ENCODE measurements at regions not wholly inside any gene's neighbourhood (a gene's known extent, or its start where the extent isn't known, plus 50 kb on each side); places are given as distances from the start of the nearest gene placed in this dataset.

GRCh38 chr7:113710310-113711096 is 208.3 kb downstream of the PPP1R3A start:
- TF ChIP-seq FOXK2 (IDR thresholded peaks at IDR 0.05) = no peak
- ChIA-PET POLR2A (no interaction called here), CTCF (interaction anchor here (0.5 to 1.1 kb wide), 4 partner anchors 11 to 520 kb away, joined by 3 to 5 read pairs (median 4); no protein-coding TSS in a partner anchor)
- DNase-seq (ENCODE audit: extremely low spot score) = peak; percentile 64

- ChIA-PET POLR2A (no interaction called here), CTCF (no interaction called here)
- no peak for TF ChIP-seq HDGF (IDR thresholded peaks at IDR 0.05; ENCODE audit: borderline replicate concordance)
- TF ChIP-seq TARDBP (IDR thresholded peaks at IDR 0.05) = no peak
- no peak for TF ChIP-seq PKNOX1 (IDR thresholded peaks at IDR 0.05)
- TF ChIP-seq L3MBTL2 (conservative IDR thresholded peaks at IDR 0.05) = no peak
- no peak for TF ChIP-seq SP1 (IDR thresholded peaks at IDR 0.05)
- TF ChIP-seq SUZ12 (IDR thresholded peaks at IDR 0.05) = no peak
- no peak for TF ChIP-seq FOXA1 (IDR thresholded peaks at IDR 0.05)
- no peak for TF ChIP-seq ARNT (IDR thresholded peaks at IDR 0.05)
- no peak for TF ChIP-seq LEF1 (IDR thresholded peaks at IDR 0.05; ENCODE audit: borderline replicate concordance)
- no peak for TF ChIP-seq ZNF384 (IDR thresholded peaks at IDR 0.05)
- TF ChIP-seq CTBP1 (IDR thresholded peaks at IDR 0.05; ENCODE audit: borderline replicate concordance) = no peak
- no peak for TF ChIP-seq ELF4 (IDR thresholded peaks at IDR 0.05)
- TF ChIP-seq NFRKB (IDR thresholded peaks at IDR 0.05) = no peak
- no peak for TF ChIP-seq FOXK2 (IDR thresholded peaks at IDR 0.05)
- no peak for TF ChIP-seq FOXM1 (IDR thresholded peaks at IDR 0.05; ENCODE audit: borderline replicate concordance)
- TF ChIP-seq BHLHE40 (IDR thresholded peaks at IDR 0.05; ENCODE audit: borderline replicate concordance) = no peak
- no peak for DNase-seq (ENCODE audit: extremely low spot score)
Measured at GRCh38 chr7:113705439-113705838, 213.4 kb downstream of the PPP1R3A start.

- no peak for TF ChIP-seq ZNF384 (IDR thresholded peaks at IDR 0.05)
- no peak for TF ChIP-seq FOXM1 (IDR thresholded peaks at IDR 0.05; ENCODE audit: borderline replicate concordance)
- TF ChIP-seq SP1 (IDR thresholded peaks at IDR 0.05) = no peak
- TF ChIP-seq ELF4 (IDR thresholded peaks at IDR 0.05) = no peak
- no peak for TF ChIP-seq ARNT (IDR thresholded peaks at IDR 0.05)
- TF ChIP-seq LEF1 (IDR thresholded peaks at IDR 0.05; ENCODE audit: borderline replicate concordance) = no peak
- no peak for TF ChIP-seq SUZ12 (IDR thresholded peaks at IDR 0.05)
- no peak for TF ChIP-seq TARDBP (IDR thresholded peaks at IDR 0.05)
- TF ChIP-seq CTBP1 (IDR thresholded peaks at IDR 0.05; ENCODE audit: borderline replicate concordance) = no peak
- TF ChIP-seq FOXK2 (IDR thresholded peaks at IDR 0.05) = no peak
- no peak for TF ChIP-seq L3MBTL2 (conservative IDR thresholded peaks at IDR 0.05)
- TF ChIP-seq PKNOX1 (IDR thresholded peaks at IDR 0.05) = no peak
- TF ChIP-seq BHLHE40 (IDR thresholded peaks at IDR 0.05; ENCODE audit: borderline replicate concordance) = no peak
- no peak for TF ChIP-seq HDGF (IDR thresholded peaks at IDR 0.05; ENCODE audit: borderline replicate concordance)
- no peak for TF ChIP-seq FOXA1 (IDR thresholded peaks at IDR 0.05)
- ChIA-PET POLR2A (no interaction called here), CTCF (interaction anchor here (0.6 to 1.6 kb wide), 4 partner anchors 10 to 263 kb away, joined by 3 to 5 read pairs (median 4); no protein-coding TSS in a partner anchor)
- peak; percentile 17 for DNase-seq (ENCODE audit: extremely low spot score)
Measured at GRCh38 chr7:113698556-113699220, 220.1 kb downstream of the PPP1R3A start.

GRCh38 chr7:113694149-113694548 is 224.7 kb downstream of the PPP1R3A start:
- TF ChIP-seq ELF4 (IDR thresholded peaks at IDR 0.05) (no peak), L3MBTL2 (conservative IDR thresholded peaks at IDR 0.05) (no peak), FOXM1 (IDR thresholded peaks at IDR 0.05; ENCODE audit: borderline replicate concordance) (no peak), BHLHE40 (IDR thresholded peaks at IDR 0.05; ENCODE audit: borderline replicate concordance) (no peak), SP1 (IDR thresholded peaks at IDR 0.05) (no peak), NFRKB (IDR thresholded peaks at IDR 0.05) (no peak), FOXA1 (IDR thresholded peaks at IDR 0.05) (no peak), ARNT (IDR thresholded peaks at IDR 0.05) (no peak)

GRCh38 chr7:113684165-113684564 is 234.6 kb downstream of the PPP1R3A start:
- ChIA-PET POLR2A (no interaction called here), CTCF (no interaction called here)
- TF ChIP-seq FOXK2 (IDR thresholded peaks at IDR 0.05) = no peak
- no peak for TF ChIP-seq SP1 (IDR thresholded peaks at IDR 0.05)
- no peak for TF ChIP-seq BHLHE40 (IDR thresholded peaks at IDR 0.05; ENCODE audit: borderline replicate concordance)
- DNase-seq (ENCODE audit: extremely low spot score) = no peak

More at GRCh38 chr7:113694149-113694548, 224.7 kb downstream of the PPP1R3A start:
- CTCF ChIA-PET = interaction anchor here (1.1 kb wide), 1 partner anchor 17 kb away, joined by 3 read pairs; no protein-coding TSS in a partner anchor
- POLR2A ChIA-PET = no interaction called here
- DNase-seq (ENCODE audit: extremely low spot score) = no peak

GRCh38 chr7:113677811-113678210 is 241.0 kb downstream of the PPP1R3A start:
- POLR2A ChIA-PET = no interaction called here
- DNase-seq (ENCODE audit: extremely low spot score) = no peak
- CTCF ChIA-PET = no interaction called here
- TF ChIP-seq HDGF (IDR thresholded peaks at IDR 0.05; ENCODE audit: borderline replicate concordance) (no peak), CTBP1 (IDR thresholded peaks at IDR 0.05; ENCODE audit: borderline replicate concordance) (no peak), TARDBP (IDR thresholded peaks at IDR 0.05) (no peak), FOXK2 (IDR thresholded peaks at IDR 0.05) (no peak), ELF4 (IDR thresholded peaks at IDR 0.05) (no peak), PKNOX1 (IDR thresholded peaks at IDR 0.05) (no peak), ZNF384 (IDR thresholded peaks at IDR 0.05) (no peak), SUZ12 (IDR thresholded peaks at IDR 0.05) (no peak), BHLHE40 (IDR thresholded peaks at IDR 0.05; ENCODE audit: borderline replicate concordance) (no peak), FOXA1 (IDR thresholded peaks at IDR 0.05) (no peak), FOXM1 (IDR thresholded peaks at IDR 0.05; ENCODE audit: borderline replicate concordance) (no peak), SP1 (IDR thresholded peaks at IDR 0.05) (no peak), L3MBTL2 (conservative IDR thresholded peaks at IDR 0.05) (no peak)

All from HEK293T (cell line).